Type B pancreatic cell (in vitro differentiated cells): ENCODE measurements at regions not wholly inside any gene's neighbourhood (a gene's known extent, or its start where the extent isn't known, plus 50 kb on each side); places are given as distances from the start of the nearest gene placed in this dataset.

Experiments used
- DNase-seq: peaks from one replicate; pipeline ENCODE4 v3.0.0; 2021; ENCODE audit warnings: mixed read lengths; ENCODE audit not compliant: unreplicated experiment; ENCODE audit errors: extremely low spot score
- H3K27ac Mint-ChIP-seq: 2 replicates; pipeline ENCODE4 v1.8.0; 2021; ENCODE audit warnings: mild to moderate bottlenecking, mixed read lengths
- H3K27me3 Mint-ChIP-seq: 2 replicates; pipeline ENCODE4 v1.8.0; 2021; ENCODE audit warnings: mixed read lengths
- H3K36me3 Mint-ChIP-seq: 2 replicates; pipeline ENCODE4 v1.8.0; 2021; ENCODE audit warnings: mixed read lengths
- H3K4me1 Mint-ChIP-seq: one replicate; pipeline ENCODE4 v1.8.0; 2021; ENCODE audit warnings: mixed read lengths; ENCODE audit not compliant: unreplicated experiment
- H3K4me3 Mint-ChIP-seq: 2 replicates; pipeline ENCODE4 v1.8.0; 2021; ENCODE audit warnings: mild to moderate bottlenecking, mixed read lengths
- H3K9me3 Mint-ChIP-seq: 2 replicates; pipeline ENCODE4 v1.8.0; 2021; ENCODE audit warnings: mixed read lengths
- CTCF ChIP-seq: fragments of 200-600 bp; sonication (generic); conservative IDR thresholded peaks from 2 replicates; pipeline ENCODE4 v1.5.0; 2021; ENCODE audit warnings: antibody characterized with exemption, mild to moderate bottlenecking

- Mint-ChIP-seq H3K9me3 (no peaks in the 10 kb centered on the region), H3K27me3 (no peaks in the 10 kb centered on the region), H3K4me1 (peaks cover 12% of the 10 kb centered on the region), H3K36me3 (no peaks in the 10 kb centered on the region), H3K27ac (no peak overlapping the region), H3K4me3 (no peak overlapping the region)
- no peak for DNase-seq
- TF ChIP-seq CTCF = no peak
Measured at GRCh38 chr9:85401998-85402397, 339.8 kb downstream of the AGTPBP1 start.

GRCh38 chr9:85397005-85397404, 344.7 kb downstream of the AGTPBP1 start:
- Mint-ChIP-seq H3K9me3 (no peaks in the 10 kb centered on the region), H3K27ac (no peak overlapping the region), H3K36me3 (no peaks in the 10 kb centered on the region), H3K4me3 (no peak overlapping the region), H3K4me1 (peaks cover 12% of the 10 kb centered on the region), H3K27me3 (peaks cover 11% of the 10 kb centered on the region)
- no peak for TF ChIP-seq CTCF
- DNase-seq = no peak

GRCh38 chr9:85392260-85392659, 349.5 kb downstream of the AGTPBP1 start:
- H3K4me3 Mint-ChIP-seq = no peak overlapping the region
- no peak for DNase-seq
- no peaks in the 10 kb centered on the region for H3K9me3 Mint-ChIP-seq
- H3K27ac Mint-ChIP-seq = no peak overlapping the region
- TF ChIP-seq CTCF = no peak
- H3K27me3 Mint-ChIP-seq = peaks cover 14% of the 10 kb centered on the region
- peaks cover 12% of the 10 kb centered on the region for H3K4me1 Mint-ChIP-seq
- H3K36me3 Mint-ChIP-seq = no peaks in the 10 kb centered on the region

GRCh38 chr9:85377731-85378289, 363.9 kb downstream of the AGTPBP1 start:
- Mint-ChIP-seq H3K36me3 (no peaks in the 10 kb centered on the region), H3K9me3 (no peaks in the 10 kb centered on the region), H3K4me1 (peaks cover 22% of the 10 kb centered on the region), H3K4me3 (no peak overlapping the region), H3K27ac (no peak overlapping the region), H3K27me3 (peaks cover 10% of the 10 kb centered on the region)
- DNase-seq = no peak
- TF ChIP-seq CTCF = no peak

GRCh38 chr9:85368781-85369180, 373.0 kb downstream of the AGTPBP1 start:
- H3K27me3 Mint-ChIP-seq = no peaks in the 10 kb centered on the region
- no peak for DNase-seq
- H3K4me3 Mint-ChIP-seq = no peak overlapping the region
- no peaks in the 10 kb centered on the region for H3K4me1 Mint-ChIP-seq
- no peaks in the 10 kb centered on the region for H3K36me3 Mint-ChIP-seq
- no peak for TF ChIP-seq CTCF
- H3K27ac Mint-ChIP-seq = no peak overlapping the region
- H3K9me3 Mint-ChIP-seq = peaks cover 4% of the 10 kb centered on the region

- no peaks in the 10 kb centered on the region for H3K4me1 Mint-ChIP-seq
- peaks cover 3% of the 10 kb centered on the region for H3K9me3 Mint-ChIP-seq
- H3K4me3 Mint-ChIP-seq = no peak overlapping the region
- H3K27me3 Mint-ChIP-seq = no peaks in the 10 kb centered on the region
- no peaks in the 10 kb centered on the region for H3K36me3 Mint-ChIP-seq
- TF ChIP-seq CTCF = no peak
- no peak for DNase-seq
- H3K27ac Mint-ChIP-seq = no peak overlapping the region
Measured at GRCh38 chr9:85359161-85359560, 382.6 kb downstream of the AGTPBP1 start.
